Urothelium cell line (cell line): ENCODE measurements at regions not wholly inside any gene's neighbourhood (a gene's known extent, or its start where the extent isn't known, plus 50 kb on each side); places are given as distances from the start of the nearest gene placed in this dataset.
"Not testable (repeated sequence)": the region's sequence is repeated elsewhere in the genome, so short reads cannot be mapped to it uniquely, and the experiment has no call there.

Source experiments
- DNase-seq: peaks from one replicate; pipeline ENCODE4 v3.0.0; 2011; ENCODE audit warnings: low spot score, mixed read lengths
- FAIRE-seq: peaks from 2 replicates; lab custom pipeline; 2011; peaks lifted over from hg19 to GRCh38; lab: Jason Lieb, UNC

GRCh38 chr5:63564789-63565188, 397.5 kb downstream of the HTR1A start:
- no peak for DNase-seq
- FAIRE-seq: no peak

- DNase-seq (peak; percentile 16), FAIRE-seq (no peak)
Observed at GRCh38 chr5:63563008-63563917, 399.0 kb downstream of the HTR1A start.

GRCh38 chr5:63555874-63556273, 406.4 kb downstream of the HTR1A start:
- FAIRE-seq (peak; percentile 72), DNase-seq (peak; percentile 50)

GRCh38 chr5:63554191-63554590, 408.1 kb downstream of the HTR1A start:
- FAIRE-seq: peak; percentile 53

GRCh38 chr5:63553073-63553472, 409.2 kb downstream of the HTR1A start:
- DNase-seq (no peak), FAIRE-seq (no peak)

More at GRCh38 chr5:63554191-63554590, 408.1 kb downstream of the HTR1A start:
- no peak for DNase-seq

GRCh38 chr5:63535840-63536602, 426.2 kb downstream of the HTR1A start:
- no peak for DNase-seq
- FAIRE-seq: no peak

GRCh38 chr5:63524281-63524680, 438.0 kb downstream of the HTR1A start:
- no peak for FAIRE-seq
- DNase-seq: no peak

- FAIRE-seq (no peak), DNase-seq (no peak)
Observed at GRCh38 chr5:63516006-63516405, 446.2 kb downstream of the HTR1A start.

GRCh38 chr5:63500242-63500641, 462.0 kb downstream of the HTR1A start:
- FAIRE-seq (no peak), DNase-seq (no peak)

- DNase-seq: no peak
- no peak for FAIRE-seq
Observed at GRCh38 chr5:63495225-63495624, 467.0 kb downstream of the HTR1A start.

GRCh38 chr5:63483338-63483737, 478.9 kb downstream of the HTR1A start:
- no peak for FAIRE-seq
- no peak for DNase-seq

- FAIRE-seq (no peak), DNase-seq (no peak)
Observed at GRCh38 chr5:63473335-63473967, 488.8 kb downstream of the HTR1A start.

GRCh38 chr5:63456279-63456678, 506.0 kb downstream of the HTR1A start:
- no peak for FAIRE-seq
- peak; percentile 11 for DNase-seq

GRCh38 chr5:63451188-63451587, 511.1 kb downstream of the HTR1A start:
- FAIRE-seq (no peak), DNase-seq (no peak)

GRCh38 chr5:63439537-63439936, 522.7 kb downstream of the HTR1A start:
- FAIRE-seq (no peak), DNase-seq (no peak)

GRCh38 chr5:63409737-63410136, 552.5 kb downstream of the HTR1A start:
- DNase-seq: no peak
- no peak for FAIRE-seq

- no peak for FAIRE-seq
Observed at GRCh38 chr5:63408984-63409383, 553.3 kb downstream of the HTR1A start.

GRCh38 chr5:63401436-63402046, 560.7 kb downstream of the HTR1A start:
- FAIRE-seq (no peak), DNase-seq (peak; percentile 47)

More at GRCh38 chr5:63408984-63409383, 553.3 kb downstream of the HTR1A start:
- no peak for DNase-seq

- FAIRE-seq (no peak), DNase-seq (no peak)
Observed at GRCh38 chr5:63400079-63400478, 562.2 kb downstream of the HTR1A start.

- DNase-seq (peak; percentile 7), FAIRE-seq (no peak)
Observed at GRCh38 chr5:63398346-63398745, 563.9 kb downstream of the HTR1A start.

GRCh38 chr5:63388188-63388587, 574.1 kb downstream of the HTR1A start:
- FAIRE-seq, DNase-seq: not testable (repeated sequence)
